Nephron progenitor cell (in vitro differentiated cells): ENCODE measurements at regions not wholly inside any gene's neighbourhood (a gene's known extent, or its start where the extent isn't known, plus 50 kb on each side); places are given as distances from the start of the nearest gene placed in this dataset.

Experiments used
- DNase-seq: peaks from one replicate; pipeline ENCODE4 v3.0.0; 2021
- H3K27ac Mint-ChIP-seq: 2 replicates; pipeline ENCODE4 v1.8.0; 2021; ENCODE audit warnings: mild to moderate bottlenecking, moderate library complexity, mixed read lengths
- H3K27me3 Mint-ChIP-seq: 2 replicates; pipeline ENCODE4 v1.8.0; 2021; ENCODE audit warnings: mild to moderate bottlenecking, low read depth, mixed read lengths; ENCODE audit not compliant: poor library complexity
- H3K36me3 Mint-ChIP-seq: 2 replicates; pipeline ENCODE4 v1.8.0; 2021; ENCODE audit warnings: low read depth, mixed read lengths
- H3K4me1 Mint-ChIP-seq: 2 replicates; pipeline ENCODE4 v1.8.0; 2021; ENCODE audit warnings: mixed read lengths
- H3K4me3 Mint-ChIP-seq: 2 replicates; pipeline ENCODE4 v1.8.0; 2021; ENCODE audit warnings: mild to moderate bottlenecking, moderate library complexity, mixed read lengths
- H3K9me3 Mint-ChIP-seq: 2 replicates; pipeline ENCODE4 v1.8.0; 2021; ENCODE audit warnings: mild to moderate bottlenecking, moderate library complexity, mixed read lengths
- CTCF ChIP-seq: fragments of 200-600 bp; sonication (generic); IDR thresholded peaks from 2 replicates; pipeline ENCODE4 v1.5.0; 2021; ENCODE audit warnings: antibody characterized with exemption

DNA sequence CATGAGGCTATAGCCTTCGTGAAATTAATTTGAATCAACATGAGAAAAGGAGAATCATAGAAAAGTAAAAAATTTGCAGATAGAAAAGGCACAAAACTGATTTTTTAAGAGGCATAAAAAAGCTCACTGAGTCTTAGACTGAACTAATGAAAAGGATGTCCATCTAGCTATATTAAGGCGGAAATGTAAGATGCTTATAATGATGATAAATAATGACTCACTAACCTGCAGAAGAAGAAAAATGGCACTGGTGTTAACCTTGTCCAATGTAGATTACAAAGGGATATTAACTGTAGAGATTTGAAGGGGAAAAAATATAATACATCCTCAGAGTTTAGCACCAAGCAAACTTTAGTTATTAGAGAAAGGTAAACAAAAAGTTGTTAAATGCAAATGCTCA is 1098.0 kb upstream of the DDX18 start:
- Mint-ChIP-seq H3K9me3 (peaks cover 3% of the 10 kb centered on the region), H3K36me3 (no peaks in the 10 kb centered on the region)

GRCh38 chr2:116717832-116718231 is 1096.7 kb upstream of the DDX18 start:
- no peaks in the 10 kb centered on the region for H3K4me1 Mint-ChIP-seq
- no peak overlapping the region for H3K27ac Mint-ChIP-seq
- no peaks in the 10 kb centered on the region for H3K27me3 Mint-ChIP-seq
- DNase-seq, result no peak
- H3K36me3 Mint-ChIP-seq, result no peaks in the 10 kb centered on the region
- no peak overlapping the region for H3K4me3 Mint-ChIP-seq
- TF ChIP-seq CTCF, result no peak
- H3K9me3 Mint-ChIP-seq, result peaks cover 3% of the 10 kb centered on the region

More for the DNA sequence above, 1098.0 kb upstream of the DDX18 start:
- Mint-ChIP-seq H3K27ac (no peak overlapping the region), H3K4me1 (no peaks in the 10 kb centered on the region), H3K4me3 (no peak overlapping the region), H3K27me3 (no peaks in the 10 kb centered on the region)
- TF ChIP-seq CTCF, result no peak
- DNase-seq, result no peak

- no peak for TF ChIP-seq CTCF
- Mint-ChIP-seq H3K4me1 (no peaks in the 10 kb centered on the region), H3K9me3 (peaks cover 3% of the 10 kb centered on the region), H3K27me3 (no peaks in the 10 kb centered on the region), H3K4me3 (no peak overlapping the region), H3K27ac (no peak overlapping the region), H3K36me3 (no peaks in the 10 kb centered on the region)
- DNase-seq, result no peak
Observed at GRCh38 chr2:116718451-116718850, 1096.0 kb upstream of the DDX18 start.

- TF ChIP-seq CTCF, result no peak
- H3K4me1 Mint-ChIP-seq, result no peaks in the 10 kb centered on the region
- no peak overlapping the region for H3K27ac Mint-ChIP-seq
- H3K4me3 Mint-ChIP-seq, result no peak overlapping the region
- H3K36me3 Mint-ChIP-seq, result no peaks in the 10 kb centered on the region
- no peaks in the 10 kb centered on the region for H3K27me3 Mint-ChIP-seq
- H3K9me3 Mint-ChIP-seq, result peaks cover 3% of the 10 kb centered on the region
- DNase-seq, result no peak
Observed at GRCh38 chr2:116719836-116720235, 1094.7 kb upstream of the DDX18 start.

GRCh38 chr2:116724550-116724949 is 1089.9 kb upstream of the DDX18 start:
- TF ChIP-seq CTCF, result no peak
- Mint-ChIP-seq H3K4me3 (no peak overlapping the region), H3K36me3 (no peaks in the 10 kb centered on the region), H3K27me3 (no peaks in the 10 kb centered on the region), H3K27ac (no peak overlapping the region), H3K9me3 (peaks cover 3% of the 10 kb centered on the region), H3K4me1 (no peaks in the 10 kb centered on the region)
- no peak for DNase-seq

- no peaks in the 10 kb centered on the region for H3K36me3 Mint-ChIP-seq
- no peak for TF ChIP-seq CTCF
- peaks cover 2% of the 10 kb centered on the region for H3K27me3 Mint-ChIP-seq
- no peak for DNase-seq
- no peak overlapping the region for H3K27ac Mint-ChIP-seq
- no peaks in the 10 kb centered on the region for H3K9me3 Mint-ChIP-seq
- no peaks in the 10 kb centered on the region for H3K4me1 Mint-ChIP-seq
- no peak overlapping the region for H3K4me3 Mint-ChIP-seq
Observed at GRCh38 chr2:116732322-116732721, 1082.2 kb upstream of the DDX18 start.
